H1 (cell line): ENCODE measurements at regions not wholly inside any gene's neighbourhood (a gene's known extent, or its start where the extent isn't known, plus 50 kb on each side); places are given as distances from the start of the nearest gene placed in this dataset.

Experiments
- HDAC2 ChIP-seq, 2 experiments: fragments of 300-600 bp in 1 of 2; sonication (generic) in 1 of 2; IDR thresholded peaks; 2 replicates each; pipeline ENCODE4 v1.6.1; 2011 to 2012; ENCODE audit warnings: low read depth in 2 of 2, low read length in 2 of 2, mild to moderate bottlenecking in 2 of 2, moderate library complexity in 2 of 2, borderline replicate concordance in 1 of 2, inconsistent platforms in 1 of 2
- RNF2 ChIP-seq: fragments of 200-900, 300-1000 bp; sonication (generic); IDR thresholded peaks from 2 replicates; pipeline ENCODE4 v1.7.1; 2016; ENCODE audit warnings: borderline replicate concordance, low read depth, mild to moderate bottlenecking, antibody characterized with exemption, low read length; ENCODE audit not compliant: poor library complexity, severe bottlenecking; ENCODE audit errors: missing control alignments
- SUZ12 ChIP-seq: fragments of 200-600 bp; sonication (generic); IDR thresholded peaks from 2 replicates; pipeline ENCODE4 v1.6.1; 2012; ENCODE audit warnings: mild to moderate bottlenecking, inconsistent platforms, low read length, moderate library complexity, mixed read lengths
- TAF1 ChIP-seq: IDR thresholded peaks from 2 replicates; pipeline ENCODE4 v1.6.1; 2011; ENCODE audit warnings: mild to moderate bottlenecking, low read depth, low read length

- TF ChIP-seq TAF1 = no peak
- no peak for TF ChIP-seq HDAC2 (IDR thresholded peaks at IDR 0.05; ENCODE audit: borderline replicate concordance in 1 of 2, low read depth in 2 of 2, low read length in 2 of 2)
- no peak for TF ChIP-seq SUZ12
- no peak for TF ChIP-seq RNF2
Measured at GRCh38 chr13:77423296-77423695, 96.4 kb upstream of the MYCBP2 start (continued).
